ENCODE measurements at regions not wholly inside any gene's neighbourhood (a gene's known extent, or its start where the extent isn't known, plus 50 kb on each side); places are given as distances from the start of the nearest gene placed in this dataset.

DNA sequence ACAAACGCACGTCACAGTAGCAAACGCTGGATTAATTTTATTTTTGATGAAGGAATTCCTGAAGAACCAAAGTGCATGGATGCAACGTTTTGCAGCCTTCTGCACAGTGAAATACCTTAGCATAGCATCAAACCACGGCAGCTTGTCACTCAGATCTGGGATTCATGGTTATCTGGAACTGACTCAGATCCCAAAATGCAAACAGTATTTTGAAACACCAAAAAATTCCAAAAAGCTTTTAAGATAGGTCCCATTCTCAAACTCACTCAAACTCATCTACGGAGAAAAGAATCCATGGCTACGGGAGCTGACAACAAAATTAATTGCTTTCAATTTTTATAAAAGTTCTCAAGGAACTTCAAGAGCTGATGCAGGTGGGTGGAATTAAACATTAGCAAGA is 116.2 kb upstream of the SALL4 start:
- TF ChIP-seq, protein P1, sequence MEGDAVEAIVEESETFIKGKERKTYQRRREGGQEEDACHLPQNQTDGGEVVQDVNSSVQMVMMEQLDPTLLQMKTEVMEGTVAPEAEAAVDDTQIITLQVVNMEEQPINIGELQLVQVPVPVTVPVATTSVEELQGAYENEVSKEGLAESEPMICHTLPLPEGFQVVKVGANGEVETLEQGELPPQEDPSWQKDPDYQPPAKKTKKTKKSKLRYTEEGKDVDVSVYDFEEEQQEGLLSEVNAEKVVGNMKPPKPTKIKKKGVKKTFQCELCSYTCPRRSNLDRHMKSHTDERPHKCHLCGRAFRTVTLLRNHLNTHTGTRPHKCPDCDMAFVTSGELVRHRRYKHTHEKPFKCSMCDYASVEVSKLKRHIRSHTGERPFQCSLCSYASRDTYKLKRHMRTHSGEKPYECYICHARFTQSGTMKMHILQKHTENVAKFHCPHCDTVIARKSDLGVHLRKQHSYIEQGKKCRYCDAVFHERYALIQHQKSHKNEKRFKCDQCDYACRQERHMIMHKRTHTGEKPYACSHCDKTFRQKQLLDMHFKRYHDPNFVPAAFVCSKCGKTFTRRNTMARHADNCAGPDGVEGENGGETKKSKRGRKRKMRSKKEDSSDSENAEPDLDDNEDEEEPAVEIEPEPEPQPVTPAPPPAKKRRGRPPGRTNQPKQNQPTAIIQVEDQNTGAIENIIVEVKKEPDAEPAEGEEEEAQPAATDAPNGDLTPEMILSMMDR (conservative IDR thresholded peaks at IDR 0.05; ENCODE audit: low read length): no peak
- TF ChIP-seq EZH2phosphoT487 (IDR thresholded peaks at IDR 0.05; ENCODE audit: borderline replicate concordance, low read depth, low read length): no peak
